Muscle of leg (tissue), 3 donors: ENCODE measurements at regions not wholly inside any gene's neighbourhood (a gene's known extent, or its start where the extent isn't known, plus 50 kb on each side); places are given as distances from the start of the nearest gene placed in this dataset.
"Not testable (repeated sequence)": the region's sequence is repeated elsewhere in the genome, so short reads cannot be mapped to it uniquely, and the experiment has no call there.

Experiments used
- DNase-seq: peaks from one replicate; pipeline ENCODE4 v3.0.0; 2013
- H3K27ac ChIP-seq: one replicate; pipeline ENCODE4 v1.5.1; 2013; ENCODE audit warnings: mild to moderate bottlenecking, low read length, control low read depth
- H3K27me3 ChIP-seq: one replicate; pipeline ENCODE4 v1.6.1; 2013; ENCODE audit warnings: low read length; ENCODE audit not compliant: control insufficient read depth, insufficient read depth
- H3K36me3 ChIP-seq: one replicate; pipeline ENCODE4 v1.6.1; 2013; ENCODE audit warnings: low read length; ENCODE audit not compliant: control insufficient read depth, insufficient read depth
- H3K4me1 ChIP-seq: one replicate; pipeline ENCODE4 v1.6.1; 2013; ENCODE audit warnings: low read length; ENCODE audit not compliant: control insufficient read depth, insufficient read depth
- H3K4me3 ChIP-seq: one replicate; pipeline ENCODE4 v1.5.1; 2013; ENCODE audit warnings: low read length, control low read depth
- H3K9me3 ChIP-seq: replicated peaks from 2 replicates; pipeline ENCODE4 v1.6.1; 2013; ENCODE audit warnings: low read depth, low read length; ENCODE audit not compliant: control insufficient read depth
- WGBS: methylation state at CpG from one replicate; pipeline ENCODE4 v1.1.5; 2013; ENCODE audit warnings: missing lambda C conversion rate; ENCODE audit not compliant: insufficient coverage; 5-methylcytosine and 5-hydroxymethylcytosine counted together

GRCh38 chr1:148386031-148386398, 97.1 kb downstream of the PPIAL4G start:
- H3K4me1 ChIP-seq, H3K27me3 ChIP-seq, H3K9me3 ChIP-seq, DNase-seq, H3K27ac ChIP-seq, H3K36me3 ChIP-seq, H3K4me3 ChIP-seq: not testable (repeated sequence)
- WGBS: 88% methylated on average over 1 of the region's 4 CpGs

- Histone ChIP-seq H3K36me3 (no peaks in the 10 kb centered on the region), H3K27ac (no peak overlapping the region), H3K4me1 (peaks cover 5% of the 10 kb centered on the region), H3K9me3 (no peaks in the 10 kb centered on the region), H3K4me3 (no peak overlapping the region), H3K27me3 (peaks cover 9% of the 10 kb centered on the region)
- WGBS: 64% methylated on average over 4 of the region's 4 CpGs
- no peak for DNase-seq
These were observed 97.6 kb downstream of the PPIAL4G start for GRCh38 chr1:148385371-148386030.

DNA sequence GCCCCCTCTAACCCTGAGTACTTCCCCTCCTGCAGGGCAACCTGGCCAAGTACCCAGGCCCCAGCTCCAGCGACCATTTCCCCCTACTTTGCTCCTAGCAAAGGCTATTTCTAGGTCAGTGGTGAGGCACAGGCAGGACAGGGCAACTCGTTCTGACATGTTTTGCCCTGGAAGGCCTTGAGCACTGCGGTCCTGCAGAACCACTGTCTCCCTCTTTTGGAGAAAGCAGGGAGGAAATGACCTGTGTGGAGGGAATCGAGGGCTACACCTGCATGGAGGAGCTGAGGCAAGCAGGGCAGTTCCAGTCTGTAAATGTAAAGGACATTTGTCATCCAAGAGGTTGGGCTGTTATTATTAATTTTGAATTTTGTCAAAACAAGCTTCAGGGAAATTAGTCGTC, 99.1 kb downstream of the PPIAL4G start:
- Histone ChIP-seq H3K4me1 (peaks cover 5% of the 10 kb centered on the region), H3K27ac (no peak overlapping the region), H3K27me3 (peaks cover 18% of the 10 kb centered on the region), H3K9me3 (no peaks in the 10 kb centered on the region), H3K36me3 (no peaks in the 10 kb centered on the region), H3K4me3 (no peak overlapping the region)
- 70% methylated on average over 2 of the region's 5 CpGs for WGBS
- no peak for DNase-seq

DNA sequence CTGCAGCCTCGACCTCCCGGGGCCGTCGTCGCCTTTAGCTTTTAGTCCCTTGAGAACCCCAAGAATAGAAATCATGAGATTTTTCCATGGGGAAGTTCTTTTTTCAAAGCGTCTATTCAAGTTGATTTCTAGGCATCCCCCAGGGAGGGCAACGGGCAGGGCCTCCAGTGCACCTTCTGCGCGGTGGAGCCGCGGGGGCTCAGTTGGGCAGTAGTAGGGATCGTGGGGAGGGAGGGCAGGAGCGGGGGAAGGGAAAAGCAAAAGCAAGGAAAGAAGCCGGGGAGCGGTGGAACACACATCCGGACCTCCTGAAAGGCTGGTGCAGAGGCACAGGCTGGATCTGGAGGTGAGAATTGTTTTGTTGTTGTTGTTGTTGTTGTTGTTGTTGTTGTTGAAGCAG, 103.4 kb downstream of the PPIAL4G start:
- WGBS: 14% methylated on average over 10 of the region's 16 CpGs
- H3K9me3 ChIP-seq: no peaks in the 10 kb centered on the region
- no peak overlapping the region for H3K4me3 ChIP-seq
- H3K27ac ChIP-seq: no peak overlapping the region
- peaks cover 17% of the 10 kb centered on the region for H3K27me3 ChIP-seq
- no peaks in the 10 kb centered on the region for H3K36me3 ChIP-seq
- no peak for DNase-seq
- H3K4me1 ChIP-seq: no peaks in the 10 kb centered on the region

DNA sequence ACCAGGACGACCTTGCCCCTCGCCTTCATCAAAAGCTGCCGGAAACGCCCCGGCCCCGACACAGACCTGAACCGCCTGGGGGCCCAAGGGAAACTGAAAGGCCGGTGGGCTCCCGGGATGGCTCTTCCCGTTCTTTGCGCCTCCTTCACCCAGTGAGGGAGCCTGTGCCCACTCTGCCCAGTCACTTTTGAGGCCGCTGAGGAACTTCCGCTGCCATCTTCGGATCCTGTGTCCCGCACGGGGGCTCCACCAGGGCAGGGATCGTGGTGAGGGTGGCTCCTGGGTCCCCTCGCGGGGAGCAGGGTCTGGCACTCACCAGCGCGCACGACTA, 104.0 kb downstream of the PPIAL4G start:
- DNase-seq: no peak
- Histone ChIP-seq H3K4me3 (no peak overlapping the region), H3K36me3 (no peaks in the 10 kb centered on the region), H3K27ac (no peak overlapping the region), H3K27me3 (peaks cover 12% of the 10 kb centered on the region), H3K4me1 (no peaks in the 10 kb centered on the region), H3K9me3 (no peaks in the 10 kb centered on the region)
- WGBS: 25% methylated on average over 22 of the region's 22 CpGs

DNA sequence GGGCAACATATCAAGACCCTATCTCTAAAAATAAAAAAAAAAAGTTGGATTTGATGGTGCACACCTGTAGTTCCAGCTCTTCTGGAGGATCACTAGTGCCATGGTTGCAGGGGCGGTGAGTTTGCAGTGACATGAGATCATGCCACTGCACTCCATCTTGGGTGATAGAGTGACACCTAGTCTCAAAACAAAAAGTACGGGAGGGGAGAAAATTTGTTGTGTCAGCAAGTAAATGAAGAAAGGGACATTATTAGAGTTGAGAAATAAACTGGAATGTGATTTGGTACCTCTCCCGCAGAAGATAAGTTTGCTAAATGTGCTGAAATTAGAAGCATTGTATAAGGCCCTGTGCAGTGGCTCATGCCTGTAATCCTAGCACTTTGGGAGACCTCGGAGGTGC, 105.1 kb downstream of the PPIAL4G start:
- H3K27me3 ChIP-seq: peaks cover 12% of the 10 kb centered on the region
- not testable (repeated sequence) for DNase-seq, H3K4me1 ChIP-seq, H3K9me3 ChIP-seq, H3K4me3 ChIP-seq, H3K36me3 ChIP-seq, H3K27ac ChIP-seq
- WGBS: 90% methylated on average over 2 of the region's 4 CpGs

DNA sequence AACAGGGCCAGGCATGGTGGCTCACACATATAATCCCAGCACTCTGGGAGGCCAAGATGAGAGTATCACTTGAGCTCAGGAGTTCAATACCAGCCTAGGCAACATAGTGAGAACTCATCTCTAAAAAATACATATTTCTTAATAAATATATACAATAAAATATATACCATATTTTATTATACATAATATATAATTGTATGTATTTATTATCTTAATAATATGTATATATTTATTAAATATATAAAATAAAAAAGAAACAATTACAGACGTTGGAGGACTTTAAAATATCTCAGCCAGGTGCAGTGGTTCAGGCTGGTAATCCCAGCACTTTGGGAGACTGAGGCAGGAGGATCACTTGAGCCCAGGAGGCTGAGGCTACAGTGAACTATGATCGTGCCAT, 106.1 kb downstream of the PPIAL4G start:
- not testable (repeated sequence) for H3K9me3 ChIP-seq, H3K27ac ChIP-seq, DNase-seq, H3K4me3 ChIP-seq, H3K4me1 ChIP-seq, H3K36me3 ChIP-seq
- H3K27me3 ChIP-seq: peaks cover 10% of the 10 kb centered on the region
- WGBS: no CpG with 5 or more reads among the region's 2 CpGs

DNA sequence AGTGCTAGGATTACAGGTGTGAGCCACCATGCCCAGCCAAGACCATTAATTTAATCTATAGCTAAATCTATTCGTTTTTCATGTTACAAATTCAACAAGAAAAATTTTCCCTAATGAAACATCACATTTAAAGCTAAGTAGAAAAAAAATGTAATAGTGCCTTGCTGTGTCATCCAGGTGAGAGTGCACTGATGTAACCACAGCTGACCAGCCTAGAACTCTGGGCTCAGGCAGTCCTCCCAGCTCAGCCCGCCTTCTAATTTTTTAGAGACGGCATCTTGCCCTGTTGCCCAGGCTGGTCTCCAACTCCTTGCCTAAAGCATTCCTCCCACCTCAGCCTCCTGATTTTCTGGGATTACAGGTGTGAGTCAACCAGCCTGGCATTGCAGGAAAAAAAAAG, 109.0 kb downstream of the PPIAL4G start:
- Histone ChIP-seq H3K4me3 (no peak overlapping the region), H3K9me3 (no peaks in the 10 kb centered on the region), H3K36me3 (no peaks in the 10 kb centered on the region), H3K27ac (no peak overlapping the region), H3K27me3 (peaks cover 3% of the 10 kb centered on the region), H3K4me1 (no peaks in the 10 kb centered on the region)
- WGBS: no CpG with 5 or more reads among the region's 3 CpGs
- DNase-seq: no peak

DNA sequence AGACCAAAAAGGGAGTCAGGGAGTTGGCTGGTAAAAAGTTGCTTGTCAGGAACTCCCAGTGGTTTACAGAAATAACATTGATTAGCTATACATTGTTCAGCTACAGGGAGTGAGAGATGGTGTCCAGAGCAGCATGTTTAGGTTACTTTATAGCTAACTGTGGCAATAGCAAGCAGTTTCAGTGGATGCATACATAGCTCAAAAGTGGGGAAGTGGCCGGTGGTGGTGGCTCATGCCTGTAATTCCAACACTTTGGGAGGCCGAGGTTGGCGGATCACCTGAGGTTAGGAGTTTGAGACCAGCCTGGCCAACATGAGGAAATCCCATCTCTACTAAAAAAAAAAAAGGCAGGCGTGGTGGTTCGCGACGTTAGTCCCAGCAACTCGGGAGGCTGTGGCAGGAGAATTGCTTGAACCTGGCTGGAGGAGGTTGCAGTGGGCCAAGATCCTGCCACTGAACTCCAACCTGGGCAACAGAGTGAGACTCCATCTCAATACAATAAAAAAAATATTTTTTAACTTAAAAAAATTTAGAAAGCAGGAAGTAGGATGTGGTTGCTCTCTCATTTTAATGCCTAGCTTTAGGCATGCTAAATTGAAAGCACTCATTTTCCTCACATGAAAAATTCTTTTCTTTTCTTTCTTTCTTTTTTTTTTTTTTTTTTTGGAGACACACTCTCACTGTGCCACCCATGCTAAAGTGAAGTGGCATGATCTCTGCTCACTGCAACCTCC, 109.7 kb downstream of the PPIAL4G start:
- no peak for DNase-seq
- no peaks in the 10 kb centered on the region for H3K36me3 ChIP-seq
- H3K4me1 ChIP-seq: no peaks in the 10 kb centered on the region
- H3K27me3 ChIP-seq: no peaks in the 10 kb centered on the region
- no CpG with 5 or more reads among the region's 8 CpGs for WGBS
- no peaks in the 10 kb centered on the region for H3K9me3 ChIP-seq
- no peak overlapping the region for H3K4me3 ChIP-seq
- no peak overlapping the region for H3K27ac ChIP-seq

- H3K27me3 ChIP-seq: no peaks in the 10 kb centered on the region
- WGBS: 79% methylated on average over 2 of the region's 3 CpGs
These were observed 110.4 kb downstream of the PPIAL4G start for GRCh38 chr1:148372731-148373130.

More at GRCh38 chr1:148372731-148373130, 110.4 kb downstream of the PPIAL4G start:
- no peaks in the 10 kb centered on the region for H3K9me3 ChIP-seq
- no peaks in the 10 kb centered on the region for H3K4me1 ChIP-seq
- no peak overlapping the region for H3K4me3 ChIP-seq
- no peak overlapping the region for H3K27ac ChIP-seq
- no peak for DNase-seq
- H3K36me3 ChIP-seq: no peaks in the 10 kb centered on the region
